Tibial artery (tissue), 4 donors: ENCODE measurements at regions not wholly inside any gene's neighbourhood (a gene's known extent, or its start where the extent isn't known, plus 50 kb on each side); places are given as distances from the start of the nearest gene placed in this dataset.

Source experiments
- DNase-seq, 2 donors: peaks; one replicate each; pipeline ENCODE4 v3.0.0-alpha.2; 2019
- H3K27ac ChIP-seq, 2 donors: fragments of 200-600 bp; sonication (generic) in 1 of 2; 1 replicate in 1 of 2; 2 replicates in 1 of 2; pipeline ENCODE4 v1.5.1; 2018 to 2019; ENCODE audit warnings: mild to moderate bottlenecking in 1 of 2
- H3K27me3 ChIP-seq, 2 donors: fragments of 200-600 bp; sonication (generic) in 1 of 2; one replicate each; pipeline versions ENCODE4 v1.5.1 to v1.6.0; 2016 to 2019
- H3K36me3 ChIP-seq, 3 donors: fragments of 200-600 bp; sonication (generic) in 2 of 3; one replicate each; pipeline ENCODE4 v1.5.1; 2016 to 2019; ENCODE audit warnings: mild to moderate bottlenecking in 2 of 3
- H3K4me1 ChIP-seq, 4 donors: fragments of 200-600 bp; sonication (generic) in 2 of 4; 1 replicate in 3 of 4; 2 replicates in 1 of 4; pipeline ENCODE4 v1.5.1; 2016 to 2019
- H3K4me3 ChIP-seq, 2 donors: fragments of 200-600 bp; sonication (generic) in 1 of 2; 1 replicate in 1 of 2; 2 replicates in 1 of 2; pipeline ENCODE4 v1.5.1; 2018 to 2019; ENCODE audit warnings: mild to moderate bottlenecking in 2 of 2
- H3K9me3 ChIP-seq, 3 donors: fragments of 200-600 bp; sonication (generic) in 1 of 3; one replicate each; pipeline ENCODE4 v1.5.1; 2016 to 2019
- CTCF ChIP-seq, 2 experiments: fragments of 200-600 bp in 1 of 2; fragments of 450-650 bp in 1 of 2; IDR thresholded peaks; one replicate each; pipeline ENCODE4 v1.5.1; 2017 to 2019; ENCODE audit warnings: antibody characterized with exemption in 2 of 2, mild to moderate bottlenecking in 1 of 2, moderate library complexity in 1 of 2
- intact Hi-C: fragments of 100-400 bp; cut with DNase I; formaldehyde crosslinking; loops from one replicate; pipeline ENCODE4 v1.15.0; 2023; ENCODE audit warnings: low total_unique reads

- Histone ChIP-seq H3K27me3 (no peaks in the 10 kb centered on the region), H3K4me3 (no peak overlapping the region), H3K27ac (no peak overlapping the region), H3K36me3 (no peaks in the 10 kb centered on the region), H3K4me1 (no peaks in the 10 kb centered on the region), H3K9me3 (no peaks in the 10 kb centered on the region)
- intact Hi-C loops: no loop called here
- DNase-seq: no peak
- TF ChIP-seq CTCF (IDR thresholded peaks at IDR 0.05): no peak
Measured at GRCh38 chr4:81912376-81913030, 440.8 kb upstream of the RASGEF1B start.

- Histone ChIP-seq H3K9me3 (no peaks in the 10 kb centered on the region), H3K27ac (no peak overlapping the region), H3K36me3 (no peaks in the 10 kb centered on the region), H3K4me3 (no peak overlapping the region), H3K4me1 (no peaks in the 10 kb centered on the region), H3K27me3 (no peaks in the 10 kb centered on the region)
- no peak for TF ChIP-seq CTCF (IDR thresholded peaks at IDR 0.05)
- DNase-seq: no peak
- intact Hi-C loops: no loop called here
Measured at GRCh38 chr4:81906905-81907304, 435.2 kb upstream of the RASGEF1B start.

- Histone ChIP-seq H3K27ac (no peak overlapping the region), H3K27me3 (no peaks in the 10 kb centered on the region), H3K36me3 (no peaks in the 10 kb centered on the region), H3K4me1 (no peaks in the 10 kb centered on the region), H3K4me3 (no peak overlapping the region), H3K9me3 (no peaks in the 10 kb centered on the region)
- no peak for DNase-seq
- intact Hi-C loops: no loop called here
- no peak for TF ChIP-seq CTCF (IDR thresholded peaks at IDR 0.05)
Measured at GRCh38 chr4:81905971-81906370, 434.3 kb upstream of the RASGEF1B start.

GRCh38 chr4:81904121-81904520, 432.4 kb upstream of the RASGEF1B start:
- no peaks in the 10 kb centered on the region for H3K36me3 ChIP-seq
- DNase-seq: no peak
- no peak for TF ChIP-seq CTCF (IDR thresholded peaks at IDR 0.05)
- no peaks in the 10 kb centered on the region for H3K4me1 ChIP-seq
- intact Hi-C loops: no loop called here
- no peak overlapping the region for H3K4me3 ChIP-seq
- no peak overlapping the region for H3K27ac ChIP-seq
- no peaks in the 10 kb centered on the region for H3K9me3 ChIP-seq
- no peaks in the 10 kb centered on the region for H3K27me3 ChIP-seq

- intact Hi-C loops: no loop called here
- TF ChIP-seq CTCF (IDR thresholded peaks at IDR 0.05): no peak
- no peak overlapping the region for H3K27ac ChIP-seq
- no peak overlapping the region for H3K4me3 ChIP-seq
- H3K36me3 ChIP-seq: no peaks in the 10 kb centered on the region
- no peaks in the 10 kb centered on the region for H3K27me3 ChIP-seq
- no peaks in the 10 kb centered on the region for H3K4me1 ChIP-seq
- H3K9me3 ChIP-seq: no peaks in the 10 kb centered on the region
- no peak for DNase-seq
Measured at GRCh38 chr4:81903212-81903611, 431.5 kb upstream of the RASGEF1B start.
